ENCODE measurements at regions not wholly inside any gene's neighbourhood (a gene's known extent, or its start where the extent isn't known, plus 50 kb on each side); places are given as distances from the start of the nearest gene placed in this dataset.
A peak's percentile ranks its signal among the peaks of the same experiment; 100 is the strongest.

DNA sequence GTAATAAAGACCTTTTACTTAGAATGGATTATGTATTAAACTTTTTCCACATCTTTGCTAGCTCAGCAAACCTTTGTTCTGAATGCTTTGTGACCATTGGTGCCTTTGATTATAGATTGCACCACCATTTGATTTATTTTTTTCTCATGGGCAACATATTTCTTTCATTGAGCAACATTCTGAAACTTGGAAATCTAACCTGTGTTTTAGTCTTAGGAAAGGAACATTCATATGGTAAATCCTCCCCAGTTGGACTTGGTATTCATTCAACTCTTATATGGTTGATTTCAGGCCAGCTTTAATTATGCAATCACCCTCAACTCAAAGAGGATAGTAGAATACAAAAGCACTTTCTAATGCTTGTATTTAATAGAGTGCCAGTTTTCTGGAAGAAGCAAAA lies 1077.9 kb upstream of the ZEB2 start:
- DNase-seq (ENCODE audit: low spot score): no peak

DNA sequence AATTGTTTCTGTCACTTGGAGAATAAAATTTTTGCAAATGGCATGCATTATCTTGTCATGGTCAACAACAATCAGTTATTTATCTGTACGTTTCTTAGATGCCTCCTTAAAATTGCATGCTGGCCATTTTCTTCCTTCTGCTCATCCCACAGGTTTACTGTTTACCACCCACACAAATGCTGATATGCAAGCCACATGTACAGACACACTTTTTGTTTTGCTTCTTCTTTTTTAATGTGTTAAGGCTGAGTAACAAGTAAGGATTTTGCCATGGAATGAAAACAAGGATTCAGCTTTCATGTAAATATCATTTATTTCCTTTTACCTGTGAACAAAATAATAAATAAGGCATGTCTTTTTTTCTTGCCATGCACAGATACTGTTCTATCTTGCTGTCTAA lies 1077.1 kb upstream of the ZEB2 start:
- DNase-seq (ENCODE audit: low spot score): no peak

GRCh38 chr2:145596416-145596815 lies 1076.5 kb upstream of the ZEB2 start:
- DNase-seq (ENCODE audit: low spot score): no peak

DNA sequence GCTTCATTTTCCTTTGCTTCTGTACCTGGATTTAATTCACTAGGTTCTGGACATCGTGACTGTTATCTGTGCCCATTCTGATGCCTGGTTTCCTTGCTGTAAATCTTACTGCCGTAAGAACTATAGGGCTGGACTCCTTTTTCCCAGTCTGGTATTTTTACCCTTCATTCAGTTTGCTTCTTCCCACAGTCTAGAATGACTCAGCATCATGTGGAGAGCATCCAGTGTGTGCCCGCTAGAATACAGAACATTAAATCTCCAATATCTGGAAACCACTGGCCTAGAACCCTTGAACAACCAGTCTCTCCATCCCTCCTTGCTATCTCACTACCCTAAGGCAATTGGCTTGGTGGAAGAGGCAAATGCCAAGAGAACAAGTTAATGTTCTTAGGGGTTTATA lies 1075.4 kb upstream of the ZEB2 start:
- DNase-seq (ENCODE audit: low spot score): peak; percentile 35

DNA sequence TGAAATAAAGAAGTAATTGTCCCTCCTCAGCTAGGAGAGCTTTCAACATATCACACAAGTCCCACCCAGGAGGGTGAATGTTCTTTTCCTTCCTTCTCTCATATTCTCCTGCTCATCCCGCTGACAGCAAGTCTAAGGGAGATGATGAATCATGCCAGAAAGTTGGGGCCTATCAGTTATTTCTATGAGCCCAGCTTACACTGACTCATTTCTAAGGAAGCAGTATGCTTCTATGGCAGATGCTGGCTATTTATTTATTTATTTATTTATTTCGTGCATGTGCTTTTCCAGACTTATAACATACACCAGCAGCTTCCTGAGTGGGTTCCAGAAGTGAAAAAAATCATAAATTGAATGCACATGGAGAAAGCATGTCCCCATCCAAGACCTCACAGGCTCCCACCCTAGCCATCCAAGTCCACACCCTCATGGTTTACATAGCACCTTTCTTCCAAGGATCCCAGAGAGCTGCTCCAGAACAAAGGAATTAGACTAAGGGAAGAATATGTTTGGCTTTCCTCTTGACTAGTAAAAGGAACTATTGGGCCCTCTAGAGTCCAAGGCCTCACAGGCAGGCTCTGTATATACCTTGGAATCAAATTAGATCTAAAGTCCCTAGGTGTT lies 1074.2 kb upstream of the ZEB2 start:
- DNase-seq (ENCODE audit: low spot score): peak; percentile 87

- no peak for DNase-seq (ENCODE audit: low spot score)
These were observed 1073.4 kb upstream of the ZEB2 start for GRCh38 chr2:145593280-145593679.

DNA sequence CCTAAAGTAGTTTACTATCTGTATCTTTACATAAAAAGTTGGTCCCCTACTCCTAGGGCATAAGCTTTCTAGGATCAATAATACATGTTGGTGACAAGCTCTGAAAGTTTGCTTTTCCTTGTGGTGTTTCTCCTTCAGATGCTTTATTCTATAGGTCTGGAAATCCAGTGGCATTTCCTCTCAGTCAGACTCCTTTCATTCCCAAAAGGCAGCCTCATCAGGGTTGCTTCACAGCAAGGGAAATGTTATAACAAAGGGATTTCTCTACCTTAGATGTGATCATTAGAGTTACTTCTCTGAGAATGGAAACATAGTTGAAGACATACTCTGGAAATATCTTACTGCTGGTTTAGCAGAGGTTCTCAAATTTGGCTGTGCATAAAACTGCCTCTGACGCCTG lies 1072.4 kb upstream of the ZEB2 start:
- DNase-seq (ENCODE audit: low spot score): no peak

- DNase-seq (ENCODE audit: low spot score): no peak
These were observed 1071.3 kb upstream of the ZEB2 start for GRCh38 chr2:145591109-145591809.

DNA sequence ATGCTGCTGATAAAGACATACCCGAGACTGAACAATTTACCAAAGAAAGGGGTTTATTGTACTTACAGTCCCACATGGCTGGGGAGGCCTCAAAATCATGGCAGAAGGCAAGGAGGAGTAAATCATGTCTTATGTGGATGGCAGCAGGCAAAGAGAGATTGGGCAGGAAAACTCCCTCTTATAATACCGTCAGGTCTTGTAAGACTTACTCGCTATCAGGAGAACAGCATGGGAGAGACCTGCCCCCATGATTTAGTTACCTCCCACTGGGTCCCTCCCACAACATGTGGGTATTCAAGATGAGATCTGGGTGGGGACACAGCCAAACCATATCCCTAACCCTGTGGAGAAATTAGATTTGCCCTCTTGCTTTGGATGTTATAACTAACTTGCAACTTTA lies 1068.0 kb upstream of the ZEB2 start:
- DNase-seq (ENCODE audit: low spot score): no peak

DNA sequence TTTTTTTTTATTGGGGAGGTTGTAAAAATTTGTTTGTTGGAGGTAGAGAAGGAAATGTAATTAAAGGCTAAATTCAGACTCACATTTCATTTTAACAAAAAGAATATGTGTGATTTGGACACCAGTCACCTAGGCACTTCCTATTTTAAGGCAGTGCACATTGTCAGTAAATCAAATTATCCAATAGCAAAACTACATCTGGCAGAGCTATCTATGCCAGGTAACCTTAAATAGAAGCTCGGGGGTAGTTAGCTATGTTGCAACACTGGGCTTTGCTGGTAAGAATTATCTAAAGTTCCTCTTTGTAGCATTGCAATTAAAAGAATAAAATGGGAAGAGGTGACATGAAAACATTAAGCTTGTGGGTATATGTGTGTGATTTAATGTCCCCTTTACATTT lies 1064.4 kb upstream of the ZEB2 start:
- DNase-seq (ENCODE audit: low spot score): no peak

GRCh38 chr2:145573608-145574007 lies 1053.7 kb upstream of the ZEB2 start:
- DNase-seq (ENCODE audit: low spot score): no peak

DNA sequence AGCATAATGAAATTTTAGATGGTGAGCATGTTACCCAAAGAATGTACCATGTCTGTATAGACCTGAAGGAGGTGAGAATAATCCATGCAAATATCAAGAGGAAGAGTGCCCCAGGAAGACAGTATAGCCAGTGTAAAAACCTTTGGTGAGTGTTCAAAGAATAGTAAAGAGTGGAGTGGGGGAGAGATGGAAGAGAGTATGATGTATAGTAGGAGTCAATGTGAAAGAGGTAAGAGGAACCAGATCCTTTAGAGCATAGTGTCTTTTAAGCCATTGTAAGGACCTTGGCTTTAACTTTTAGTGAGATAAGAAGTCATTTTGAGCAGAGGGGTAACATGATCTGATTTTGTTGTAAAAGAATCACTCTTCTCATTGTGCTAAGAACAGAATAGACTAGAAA lies 1052.3 kb upstream of the ZEB2 start:
- DNase-seq (ENCODE audit: low spot score): no peak

GRCh38 chr2:145569108-145569507 lies 1049.2 kb upstream of the ZEB2 start:
- DNase-seq (ENCODE audit: low spot score): no peak

GRCh38 chr2:145563741-145564615 lies 1044.1 kb upstream of the ZEB2 start:
- DNase-seq (ENCODE audit: low spot score): peak; percentile 6

- DNase-seq (ENCODE audit: low spot score): no peak
These were observed 1041.2 kb upstream of the ZEB2 start for GRCh38 chr2:145561152-145561551.

- DNase-seq (ENCODE audit: low spot score): no peak
These were observed 1038.9 kb upstream of the ZEB2 start for GRCh38 chr2:145558617-145559350.

DNA sequence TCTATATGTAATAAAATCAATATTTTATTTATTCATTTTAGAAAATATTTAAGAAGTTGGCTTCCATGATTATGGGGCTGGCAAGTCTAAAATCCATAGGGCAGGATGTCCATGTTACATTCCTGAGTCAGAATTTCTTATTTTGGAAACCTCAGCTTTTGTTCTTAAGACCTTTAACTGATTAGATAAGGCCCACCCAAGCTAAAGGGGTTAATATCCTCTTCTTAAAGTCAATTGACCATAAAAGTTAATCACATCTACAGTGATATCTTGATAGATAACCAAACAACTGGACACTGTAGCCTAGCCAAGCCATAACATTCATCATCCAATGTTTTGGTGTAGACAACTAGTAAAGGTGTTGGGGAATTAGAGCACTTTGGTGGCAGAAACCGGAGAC lies 1035.4 kb upstream of the ZEB2 start:
- DNase-seq (ENCODE audit: low spot score): no peak

GRCh38 chr2:145551686-145552085 lies 1031.8 kb upstream of the ZEB2 start:
- DNase-seq (ENCODE audit: low spot score): no peak

DNA sequence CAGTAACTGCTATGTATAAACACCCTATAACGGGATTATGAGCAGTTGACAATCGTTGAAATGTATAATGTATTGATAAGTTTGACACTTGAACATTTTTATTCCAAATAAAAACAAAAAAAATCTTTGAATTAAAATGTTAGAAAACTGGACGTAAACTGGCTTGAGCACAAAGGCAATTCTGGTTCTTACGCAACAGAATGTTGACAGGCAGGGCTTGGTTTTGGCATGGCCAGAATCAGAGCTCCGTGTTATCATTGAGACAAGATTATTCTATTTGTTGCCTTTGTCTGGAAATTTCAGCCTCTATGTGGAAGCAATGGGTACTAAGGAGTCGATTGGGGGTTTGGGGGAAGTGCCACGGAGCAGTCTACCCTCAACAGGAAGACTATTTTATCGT lies 1028.6 kb upstream of the ZEB2 start:
- no peak for DNase-seq (ENCODE audit: low spot score)

DNA sequence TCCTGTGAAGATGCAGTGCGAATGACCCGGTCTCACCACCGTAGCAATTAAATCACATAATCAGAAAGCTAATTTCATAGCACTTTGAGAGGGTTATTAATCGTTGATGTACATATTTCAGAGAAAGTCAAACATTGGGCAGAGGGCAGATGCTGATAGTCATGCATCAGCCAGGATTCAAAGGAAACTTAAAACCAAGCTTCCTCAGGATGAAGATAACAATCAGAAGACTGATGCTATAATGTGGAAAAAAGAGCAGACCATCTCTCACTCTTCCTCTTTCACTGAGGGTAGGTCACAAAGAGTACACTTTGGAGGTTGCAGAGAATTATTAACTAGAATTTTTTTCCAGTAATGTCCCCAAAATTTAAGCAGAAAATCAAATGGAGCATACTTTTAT lies 1027.7 kb upstream of the ZEB2 start:
- DNase-seq (ENCODE audit: low spot score): no peak

DNA sequence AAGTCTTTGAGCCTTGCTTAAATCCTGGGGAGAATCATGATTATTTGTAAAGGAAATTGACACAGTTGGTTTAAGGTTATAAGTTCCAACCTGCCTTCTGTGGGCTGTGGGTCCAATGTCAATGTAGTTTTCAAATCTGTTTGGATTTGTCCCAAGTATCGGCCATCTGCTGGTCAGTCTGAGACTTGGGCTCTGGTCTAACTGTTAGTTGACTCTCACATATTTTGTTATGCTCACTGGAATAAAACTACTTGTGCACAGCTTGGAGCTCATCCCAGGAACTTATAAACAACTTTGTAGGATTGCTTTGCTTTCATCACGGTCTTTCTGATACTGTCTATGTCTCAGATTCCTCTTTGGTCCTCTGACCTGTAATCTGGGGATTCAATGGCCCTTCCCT lies 1026.2 kb upstream of the ZEB2 start:
- peak; percentile 6 for DNase-seq (ENCODE audit: low spot score)

DNA sequence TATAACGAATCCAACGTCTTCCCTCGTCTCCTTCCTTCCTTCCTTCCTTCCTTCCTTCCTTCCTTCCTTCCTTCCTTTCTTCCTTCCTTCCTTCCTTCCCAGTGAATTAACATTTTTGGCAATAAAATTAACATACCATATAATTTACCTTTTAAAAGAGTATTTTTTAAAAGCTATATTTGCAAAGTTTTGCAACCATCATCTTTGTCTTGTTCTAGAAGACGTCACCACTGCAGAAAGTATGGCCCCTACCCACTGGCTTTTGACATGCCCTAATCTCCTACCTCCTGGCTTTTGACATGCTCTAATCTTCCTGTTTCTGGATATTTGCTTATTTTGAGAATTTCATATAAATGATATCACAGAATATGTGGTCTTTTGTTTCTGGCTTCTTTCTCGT lies 1023.9 kb upstream of the ZEB2 start:
- no peak for DNase-seq (ENCODE audit: low spot score)
